Sigmoid colon (tissue), 6 donors: ENCODE measurements at regions not wholly inside any gene's neighbourhood (a gene's known extent, or its start where the extent isn't known, plus 50 kb on each side); places are given as distances from the start of the nearest gene placed in this dataset.

Experiments
- DNase-seq: peaks from one replicate; pipeline ENCODE4 v3.0.0-alpha.2; 2019
- H3K27ac ChIP-seq, 4 donors: fragments of 200-600 bp; sonication (generic); one replicate each; pipeline ENCODE4 v1.5.1; 2016 to 2019; ENCODE audit warnings: mild to moderate bottlenecking in 1 of 4
- H3K27me3 ChIP-seq, 3 donors: fragments of 200-600 bp; sonication (generic); one replicate each; pipeline ENCODE4 v1.5.1; 2019; ENCODE audit warnings: mild to moderate bottlenecking in 1 of 3
- H3K36me3 ChIP-seq, 4 donors: fragments of 200-600 bp; sonication (generic); one replicate each; pipeline ENCODE4 v1.5.1; 2016 to 2019
- H3K4me1 ChIP-seq, 4 donors: fragments of 200-600 bp; sonication (generic); one replicate each; pipeline ENCODE4 v1.5.1; 2017 to 2019
- H3K4me3 ChIP-seq, 4 donors: fragments of 200-600 bp; sonication (generic); one replicate each; pipeline ENCODE4 v1.5.1; 2017 to 2019; ENCODE audit warnings: mild to moderate bottlenecking in 2 of 4, moderate library complexity in 1 of 4
- H3K9me3 ChIP-seq, 4 donors: fragments of 200-600 bp in 3 of 4; sonication (generic) in 3 of 4; one replicate each; pipeline versions ENCODE4 v1.5.1 to v1.6.1; 2013 to 2019
- CTCF ChIP-seq, 4 experiments: fragments of 450-650 bp in 3 of 4; fragments of 200-600 bp in 1 of 4; IDR thresholded peaks; one replicate each; pipeline ENCODE4 v1.5.1; 2016 to 2019; ENCODE audit warnings: antibody characterized with exemption in 4 of 4, mild to moderate bottlenecking in 3 of 4, moderate library complexity in 2 of 4
- EP300 ChIP-seq, 4 donors: sonication (generic); formaldehyde crosslinking; IDR thresholded peaks; one replicate each; pipeline ENCODE4 v1.6.1; 2017; ENCODE audit warnings: antibody characterized with exemption in 4 of 4
- POLR2A ChIP-seq, 2 donors: fragments of 450-650 bp; IDR thresholded peaks; one replicate each; pipeline ENCODE4 v1.6.1; 2016; ENCODE audit warnings: antibody characterized with exemption in 2 of 2, mild to moderate bottlenecking in 2 of 2, moderate library complexity in 2 of 2
- POLR2AphosphoS5 ChIP-seq, 4 donors: sonication (generic); formaldehyde crosslinking; IDR thresholded peaks; one replicate each; pipeline ENCODE4 v1.6.1; 2017; ENCODE audit warnings: antibody characterized with exemption in 4 of 4
- WGBS, 2 donors: extraction: QIAGEN DNeasy Blood & Tissue Kit; methylation state at CpG; one replicate each; pipeline ENCODE4 v1.1.7; 2013; 5-methylcytosine and 5-hydroxymethylcytosine counted together
- intact Hi-C: fragments of 100-400 bp; cut with DNase I; formaldehyde crosslinking; loops from one replicate; pipeline ENCODE4 v1.15.1; 2023
- donor health status: healthy with polysubstance abuse.
- donor health status: healthy.

GRCh38 chr5:102691434-102691833 is 63.7 kb upstream of the PAM start:
- TF ChIP-seq POLR2AphosphoS5 (IDR thresholded peaks at IDR 0.05), result peak in 3 of 4 donors; percentile 30 to 60 (median 55)
- no peak for TF ChIP-seq POLR2A (IDR thresholded peaks at IDR 0.05)
- DNase-seq, result no peak
- no peaks in the 10 kb centered on the region for H3K27me3 ChIP-seq
- no peaks in the 10 kb centered on the region for H3K36me3 ChIP-seq
- no peak overlapping the region for H3K4me3 ChIP-seq
- intact Hi-C loops, result no loop called here
- H3K27ac ChIP-seq, result no peak overlapping the region
- H3K9me3 ChIP-seq, result no peaks in the 10 kb centered on the region
- WGBS, 2 donors, result 85 to 90% methylated on average over 1 of the region's 1 CpG
- peaks cover 0 to 14% (median 3%) of the 10 kb centered on the region in 4 donors for H3K4me1 ChIP-seq

- no peak for DNase-seq
- WGBS, 2 donors, result 77 to 79% methylated on average over 1 of the region's 1 CpG
- no peaks in the 10 kb centered on the region for H3K36me3 ChIP-seq
- peaks cover 0 to 7% (median 0%) of the 10 kb centered on the region in 4 donors for H3K4me1 ChIP-seq
- H3K27me3 ChIP-seq, result no peaks in the 10 kb centered on the region
- H3K27ac ChIP-seq, result no peak overlapping the region
- TF ChIP-seq POLR2A (IDR thresholded peaks at IDR 0.05) (no peak), POLR2AphosphoS5 (IDR thresholded peaks at IDR 0.05) (no peak), EP300 (IDR thresholded peaks at IDR 0.05) (no peak), CTCF (IDR thresholded peaks at IDR 0.05) (no peak)
- H3K4me3 ChIP-seq, result no peak overlapping the region
- H3K9me3 ChIP-seq, result no peaks in the 10 kb centered on the region
- intact Hi-C loops, result no loop called here
These were observed 54.8 kb upstream of the PAM start for GRCh38 chr5:102700120-102700831.

GRCh38 chr5:102700916-102701315 is 54.2 kb upstream of the PAM start:
- 23 to 67% methylated on average over 2 of the region's 2 CpGs for WGBS, 2 donors
- no peak overlapping the region for H3K4me3 ChIP-seq
- H3K27me3 ChIP-seq, result no peaks in the 10 kb centered on the region
- H3K27ac ChIP-seq, result no peak overlapping the region
- DNase-seq, result no peak
- peaks cover 0 to 7% (median 0%) of the 10 kb centered on the region in 4 donors for H3K4me1 ChIP-seq
- TF ChIP-seq EP300 (IDR thresholded peaks at IDR 0.05) (no peak), POLR2A (IDR thresholded peaks at IDR 0.05) (no peak), CTCF (IDR thresholded peaks at IDR 0.05) (no peak)
- no peaks in the 10 kb centered on the region for H3K36me3 ChIP-seq
- H3K9me3 ChIP-seq, result no peaks in the 10 kb centered on the region
- intact Hi-C loops, result no loop called here

- Histone ChIP-seq H3K9me3 (no peaks in the 10 kb centered on the region), H3K4me1 (peaks cover 0 to 7% (median 0%) of the 10 kb centered on the region in 4 donors), H3K4me3 (no peak overlapping the region), H3K36me3 (no peaks in the 10 kb centered on the region), H3K27me3 (no peaks in the 10 kb centered on the region), H3K27ac (no peak overlapping the region)
- no peak for DNase-seq
- intact Hi-C loops, result no loop called here
- TF ChIP-seq POLR2AphosphoS5 (IDR thresholded peaks at IDR 0.05) (no peak), POLR2A (IDR thresholded peaks at IDR 0.05) (no peak), CTCF (IDR thresholded peaks at IDR 0.05) (no peak), EP300 (IDR thresholded peaks at IDR 0.05) (no peak)
These were observed 53.4 kb upstream of the PAM start for GRCh38 chr5:102701748-102702147.
